ENCODE measurements at regions not wholly inside any gene's neighbourhood (a gene's known extent, or its start where the extent isn't known, plus 50 kb on each side); places are given as distances from the start of the nearest gene placed in this dataset.

DNA sequence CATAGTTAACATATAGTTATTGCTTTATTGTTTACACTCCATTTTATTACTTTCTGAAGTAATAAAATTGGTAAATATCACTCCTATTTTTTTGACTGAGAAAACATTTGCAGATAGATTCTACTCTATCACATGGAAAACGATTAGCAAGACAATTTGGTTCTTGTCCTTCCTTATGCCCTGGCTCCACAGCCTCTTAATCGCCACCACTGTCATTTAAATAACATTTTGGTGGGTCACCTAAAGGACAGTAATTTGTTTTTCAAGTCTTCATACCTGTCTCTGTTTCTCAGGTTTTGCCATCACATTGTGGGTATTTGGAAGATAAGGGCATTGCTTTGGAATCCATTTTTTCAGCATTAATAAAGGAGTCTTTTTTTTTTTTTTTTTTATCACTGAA is 521.5 kb upstream of the IRAK1BP1 start:
- ChIA-PET POLR2A (no interaction called here), CTCF (no interaction called here)
- no CpG with 5 or more reads among the region's 2 CpGs for WGBS (ENCODE audit: insufficient coverage)
- no peak overlapping the region for H3K27ac ChIP-seq (ENCODE audit: insufficient read depth in 1 of 2, low read depth in 1 of 2, low read length in 2 of 2, poor library complexity in 1 of 2, severe bottlenecking in 2 of 2)
- no peak overlapping the region for H3K4me3 ChIP-seq (ENCODE audit: control insufficient read depth in 1 of 7, extremely low read depth in 1 of 7, insufficient read depth in 4 of 7, low read depth in 2 of 7, low read length in 6 of 7)
- no peak for DNase-seq
- no peaks in the 10 kb centered on the region for H3K9me3 ChIP-seq (ENCODE audit: control extremely low read depth in 1 of 5, control insufficient read depth in 4 of 5, insufficient read depth in 2 of 5, low read depth in 1 of 5, low read length in 4 of 5)
- no peaks in the 10 kb centered on the region for H3K27me3 ChIP-seq (replicated peaks in 2 of 5; ENCODE audit: control insufficient read depth in 4 of 5, insufficient read depth in 5 of 5, low read length in 4 of 5)
- H3K4me1 ChIP-seq (ENCODE audit: control extremely low read depth in 1 of 4, control insufficient read depth in 4 of 4, insufficient read depth in 4 of 4, low read length in 3 of 4): no peaks in the 10 kb centered on the region
- H3K36me3 ChIP-seq (ENCODE audit: control insufficient read depth in 4 of 4, insufficient read depth in 4 of 4, low read length in 3 of 4): no peaks in the 10 kb centered on the region

DNA sequence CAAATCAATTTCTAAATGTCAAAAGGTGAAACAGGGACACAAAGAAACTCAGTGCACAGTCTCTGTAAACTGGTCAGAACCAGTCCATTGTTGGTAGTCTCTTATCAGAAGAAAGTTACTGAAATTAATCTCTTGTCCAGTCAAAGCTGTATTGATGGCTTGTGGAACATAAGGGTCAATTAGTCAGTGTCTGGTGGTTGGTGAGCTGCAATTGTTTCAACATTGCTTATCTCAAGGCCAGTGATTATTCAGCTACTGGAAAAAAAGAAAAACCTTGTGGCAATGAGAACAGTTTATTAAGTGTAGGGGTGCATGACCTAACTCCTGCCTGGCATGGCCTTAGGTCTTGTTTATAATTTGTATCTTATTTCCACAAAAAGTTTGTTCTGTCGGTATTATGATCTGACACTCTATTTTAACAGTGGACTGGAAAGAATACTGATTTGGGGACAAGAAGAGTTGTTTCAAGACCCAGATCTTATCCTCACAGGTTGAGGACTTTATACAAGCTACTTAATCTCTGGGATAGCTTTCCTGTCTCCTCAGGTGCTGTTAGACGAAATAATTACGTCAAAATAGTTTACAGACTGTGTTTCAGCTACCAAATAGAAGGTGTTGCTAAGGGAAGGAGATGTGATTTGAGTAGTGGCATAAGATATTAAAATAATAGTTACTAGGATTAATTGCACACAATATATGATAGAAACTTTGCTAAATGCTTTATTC is 520.0 kb upstream of the IRAK1BP1 start:
- H3K9me3 ChIP-seq (ENCODE audit: control extremely low read depth in 1 of 5, control insufficient read depth in 4 of 5, insufficient read depth in 2 of 5, low read depth in 1 of 5, low read length in 4 of 5): no peaks in the 10 kb centered on the region
- DNase-seq: no peak
- WGBS (ENCODE audit: insufficient coverage): no CpG with 5 or more reads among the region's 3 CpGs
- ChIA-PET POLR2A (no interaction called here), CTCF (no interaction called here)
- no peak overlapping the region for H3K4me3 ChIP-seq (ENCODE audit: control insufficient read depth in 1 of 7, extremely low read depth in 1 of 7, insufficient read depth in 4 of 7, low read depth in 2 of 7, low read length in 6 of 7)
- no peak overlapping the region for H3K27ac ChIP-seq (ENCODE audit: insufficient read depth in 1 of 2, low read depth in 1 of 2, low read length in 2 of 2, poor library complexity in 1 of 2, severe bottlenecking in 2 of 2)
- no peaks in the 10 kb centered on the region for H3K27me3 ChIP-seq (replicated peaks in 2 of 5; ENCODE audit: control insufficient read depth in 4 of 5, insufficient read depth in 5 of 5, low read length in 4 of 5)
- no peaks in the 10 kb centered on the region for H3K36me3 ChIP-seq (ENCODE audit: control insufficient read depth in 4 of 4, insufficient read depth in 4 of 4, low read length in 3 of 4)
- no peaks in the 10 kb centered on the region for H3K4me1 ChIP-seq (ENCODE audit: control extremely low read depth in 1 of 4, control insufficient read depth in 4 of 4, insufficient read depth in 4 of 4, low read length in 3 of 4)

DNA sequence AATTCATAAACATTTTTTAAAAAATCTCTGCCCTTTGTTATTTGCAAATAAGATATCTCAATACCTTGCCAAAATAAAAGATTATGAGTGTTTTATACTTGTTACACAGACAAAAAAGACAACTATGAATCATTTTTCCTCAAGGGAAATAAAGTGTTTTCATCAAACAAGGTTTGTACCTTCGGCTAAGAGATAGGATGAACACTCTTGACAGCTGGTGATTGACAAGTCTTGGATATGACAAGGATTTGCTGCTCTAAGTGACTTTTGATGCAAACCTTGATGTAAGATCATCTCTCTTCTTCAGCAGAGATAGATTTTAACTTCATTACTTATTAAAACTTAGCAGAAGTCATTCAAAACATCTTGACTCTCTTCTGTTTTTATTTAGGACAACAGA is 514.3 kb upstream of the IRAK1BP1 start:
- ChIA-PET CTCF (no interaction called here), POLR2A (no interaction called here)
- Histone ChIP-seq H3K27me3 (replicated peaks in 2 of 5; ENCODE audit: control insufficient read depth in 4 of 5, insufficient read depth in 5 of 5, low read length in 4 of 5) (no peaks in the 10 kb centered on the region), H3K4me3 (ENCODE audit: control insufficient read depth in 1 of 7, extremely low read depth in 1 of 7, insufficient read depth in 4 of 7, low read depth in 2 of 7, low read length in 6 of 7) (no peak overlapping the region), H3K9me3 (ENCODE audit: control extremely low read depth in 1 of 5, control insufficient read depth in 4 of 5, insufficient read depth in 2 of 5, low read depth in 1 of 5, low read length in 4 of 5) (no peaks in the 10 kb centered on the region), H3K27ac (ENCODE audit: insufficient read depth in 1 of 2, low read depth in 1 of 2, low read length in 2 of 2, poor library complexity in 1 of 2, severe bottlenecking in 2 of 2) (no peak overlapping the region), H3K36me3 (ENCODE audit: control insufficient read depth in 4 of 4, insufficient read depth in 4 of 4, low read length in 3 of 4) (no peaks in the 10 kb centered on the region), H3K4me1 (ENCODE audit: control extremely low read depth in 1 of 4, control insufficient read depth in 4 of 4, insufficient read depth in 4 of 4, low read length in 3 of 4) (no peaks in the 10 kb centered on the region)
- WGBS (ENCODE audit: insufficient coverage): no CpG with 5 or more reads among the region's 1 CpG
- DNase-seq: no peak

DNA sequence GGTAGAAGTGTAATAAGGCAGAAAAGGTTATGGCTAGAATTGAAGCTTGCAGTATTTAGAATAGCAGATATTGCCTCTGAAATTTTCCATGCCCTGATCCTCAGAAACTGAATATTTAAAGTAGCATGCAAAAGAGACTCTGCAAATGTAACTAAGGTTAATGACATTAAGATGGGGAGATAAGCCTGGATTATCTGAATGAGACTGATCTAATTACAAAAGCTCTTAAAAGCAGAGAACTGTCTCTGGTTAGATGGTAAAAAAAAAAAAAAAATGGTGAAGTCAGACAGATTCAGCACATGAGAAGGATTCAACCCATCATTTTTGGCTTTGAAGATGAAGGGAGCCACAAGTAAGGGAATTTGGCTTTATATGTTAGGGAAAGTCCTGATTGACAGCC is 503.7 kb upstream of the IRAK1BP1 start:
- H3K4me1 ChIP-seq (ENCODE audit: control extremely low read depth in 1 of 4, control insufficient read depth in 4 of 4, insufficient read depth in 4 of 4, low read length in 3 of 4): no peaks in the 10 kb centered on the region
- H3K27ac ChIP-seq (ENCODE audit: insufficient read depth in 1 of 2, low read depth in 1 of 2, low read length in 2 of 2, poor library complexity in 1 of 2, severe bottlenecking in 2 of 2): no peak overlapping the region
- no peaks in the 10 kb centered on the region for H3K36me3 ChIP-seq (ENCODE audit: control insufficient read depth in 4 of 4, insufficient read depth in 4 of 4, low read length in 3 of 4)
- POLR2A ChIA-PET: no interaction called here
- no peak overlapping the region for H3K4me3 ChIP-seq (ENCODE audit: control insufficient read depth in 1 of 7, extremely low read depth in 1 of 7, insufficient read depth in 4 of 7, low read depth in 2 of 7, low read length in 6 of 7)
- no peaks in the 10 kb centered on the region for H3K27me3 ChIP-seq (replicated peaks in 2 of 5; ENCODE audit: control insufficient read depth in 4 of 5, insufficient read depth in 5 of 5, low read length in 4 of 5)
- CTCF ChIA-PET: no interaction called here
- peaks cover 0 to 1% (median 0%) of the 10 kb centered on the region in 5 experiments for H3K9me3 ChIP-seq (ENCODE audit: control extremely low read depth in 1 of 5, control insufficient read depth in 4 of 5, insufficient read depth in 2 of 5, low read depth in 1 of 5, low read length in 4 of 5)
- DNase-seq: no peak

DNA sequence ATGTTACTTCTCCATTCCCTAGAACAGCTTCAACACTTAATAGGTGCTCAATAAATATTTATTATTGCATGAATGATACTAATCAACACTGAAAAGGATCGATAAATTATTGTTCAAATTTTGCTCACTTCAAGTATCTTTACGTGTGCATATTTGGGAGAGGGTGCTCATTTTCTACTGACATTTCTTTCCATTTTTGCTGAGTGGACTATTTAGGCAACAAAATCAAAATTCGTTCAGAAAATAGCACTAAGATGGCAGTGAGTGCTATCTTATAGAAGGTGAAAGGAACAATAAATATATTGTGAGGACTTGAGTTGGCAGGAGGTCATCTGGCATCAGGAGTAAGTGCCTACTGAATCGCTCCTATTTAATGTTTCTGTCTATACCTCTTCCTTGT is 501.9 kb upstream of the IRAK1BP1 start:
- DNase-seq: no peak
- Histone ChIP-seq H3K27ac (ENCODE audit: insufficient read depth in 1 of 2, low read depth in 1 of 2, low read length in 2 of 2, poor library complexity in 1 of 2, severe bottlenecking in 2 of 2) (no peak overlapping the region), H3K9me3 (ENCODE audit: control extremely low read depth in 1 of 5, control insufficient read depth in 4 of 5, insufficient read depth in 2 of 5, low read depth in 1 of 5, low read length in 4 of 5) (peaks cover 0 to 1% (median 0%) of the 10 kb centered on the region in 5 experiments), H3K4me1 (ENCODE audit: control extremely low read depth in 1 of 4, control insufficient read depth in 4 of 4, insufficient read depth in 4 of 4, low read length in 3 of 4) (no peaks in the 10 kb centered on the region), H3K4me3 (ENCODE audit: control insufficient read depth in 1 of 7, extremely low read depth in 1 of 7, insufficient read depth in 4 of 7, low read depth in 2 of 7, low read length in 6 of 7) (no peak overlapping the region), H3K36me3 (ENCODE audit: control insufficient read depth in 4 of 4, insufficient read depth in 4 of 4, low read length in 3 of 4) (no peaks in the 10 kb centered on the region), H3K27me3 (replicated peaks in 2 of 5; ENCODE audit: control insufficient read depth in 4 of 5, insufficient read depth in 5 of 5, low read length in 4 of 5) (no peaks in the 10 kb centered on the region)
- WGBS (ENCODE audit: insufficient coverage): 100% methylated on average over 2 of the region's 4 CpGs
- POLR2A ChIA-PET: no interaction called here
- CTCF ChIA-PET: no interaction called here

DNA sequence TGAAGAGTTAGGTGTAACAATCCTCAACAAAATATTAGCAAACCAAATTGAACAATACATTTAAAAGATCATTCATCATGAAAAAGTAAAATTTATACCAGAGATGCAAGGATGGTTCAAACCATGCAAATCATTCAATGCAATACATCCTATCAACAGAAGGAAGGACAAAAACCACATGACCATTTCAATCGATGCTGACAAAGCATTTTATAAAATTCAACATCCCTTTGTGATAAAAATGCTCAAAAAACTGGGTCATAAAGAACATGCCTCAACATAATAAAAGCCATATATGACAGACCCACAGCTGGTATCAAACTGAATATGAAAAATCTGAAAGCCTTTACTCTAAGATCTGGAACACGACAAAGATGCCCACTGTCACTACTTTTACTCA is 490.3 kb upstream of the IRAK1BP1 start:
- H3K27me3 ChIP-seq (replicated peaks in 2 of 5; ENCODE audit: control insufficient read depth in 4 of 5, insufficient read depth in 5 of 5, low read length in 4 of 5): no peaks in the 10 kb centered on the region
- peaks cover 0 to 2% (median 0%) of the 10 kb centered on the region in 5 experiments for H3K9me3 ChIP-seq (ENCODE audit: control extremely low read depth in 1 of 5, control insufficient read depth in 4 of 5, insufficient read depth in 2 of 5, low read depth in 1 of 5, low read length in 4 of 5)
- no peak for DNase-seq
- CTCF ChIA-PET: no interaction called here
- H3K27ac ChIP-seq (ENCODE audit: insufficient read depth in 1 of 2, low read depth in 1 of 2, low read length in 2 of 2, poor library complexity in 1 of 2, severe bottlenecking in 2 of 2): no peak overlapping the region
- H3K36me3 ChIP-seq (ENCODE audit: control insufficient read depth in 4 of 4, insufficient read depth in 4 of 4, low read length in 3 of 4): no peaks in the 10 kb centered on the region
- POLR2A ChIA-PET: no interaction called here
- WGBS (ENCODE audit: insufficient coverage): 100% methylated on average over 1 of the region's 2 CpGs
- no peak overlapping the region for H3K4me3 ChIP-seq (ENCODE audit: control insufficient read depth in 1 of 7, extremely low read depth in 1 of 7, insufficient read depth in 4 of 7, low read depth in 2 of 7, low read length in 6 of 7)
- no peaks in the 10 kb centered on the region for H3K4me1 ChIP-seq (ENCODE audit: control extremely low read depth in 1 of 4, control insufficient read depth in 4 of 4, insufficient read depth in 4 of 4, low read length in 3 of 4)

DNA sequence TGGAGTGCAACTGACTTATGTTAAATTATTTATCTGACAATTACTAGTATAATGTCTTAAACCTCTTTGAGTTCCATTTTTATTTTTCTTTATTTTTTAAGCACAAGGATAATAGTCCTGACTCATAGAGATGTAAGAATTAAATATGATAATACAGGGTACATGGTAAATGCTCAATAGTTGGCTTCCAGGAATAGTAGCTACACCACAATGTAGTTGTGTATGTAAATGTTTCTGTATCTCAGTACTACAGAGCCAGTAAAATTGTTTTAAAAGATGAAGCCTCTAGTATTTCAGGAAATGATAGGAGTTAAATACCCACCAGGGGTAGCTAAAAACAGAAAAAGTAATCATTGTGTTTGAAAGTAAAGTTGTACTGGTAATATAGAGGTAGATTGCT is 487.4 kb upstream of the IRAK1BP1 start:
- no peaks in the 10 kb centered on the region for H3K27me3 ChIP-seq (replicated peaks in 2 of 5; ENCODE audit: control insufficient read depth in 4 of 5, insufficient read depth in 5 of 5, low read length in 4 of 5)
- DNase-seq: no peak
- ChIA-PET POLR2A (no interaction called here), CTCF (no interaction called here)
- no peaks in the 10 kb centered on the region for H3K4me1 ChIP-seq (ENCODE audit: control extremely low read depth in 1 of 4, control insufficient read depth in 4 of 4, insufficient read depth in 4 of 4, low read length in 3 of 4)
- H3K4me3 ChIP-seq (ENCODE audit: control insufficient read depth in 1 of 7, extremely low read depth in 1 of 7, insufficient read depth in 4 of 7, low read depth in 2 of 7, low read length in 6 of 7): no peak overlapping the region
- no peak overlapping the region for H3K27ac ChIP-seq (ENCODE audit: insufficient read depth in 1 of 2, low read depth in 1 of 2, low read length in 2 of 2, poor library complexity in 1 of 2, severe bottlenecking in 2 of 2)
- H3K9me3 ChIP-seq (ENCODE audit: control extremely low read depth in 1 of 5, control insufficient read depth in 4 of 5, insufficient read depth in 2 of 5, low read depth in 1 of 5, low read length in 4 of 5): no peaks in the 10 kb centered on the region
- no peaks in the 10 kb centered on the region for H3K36me3 ChIP-seq (ENCODE audit: control insufficient read depth in 4 of 4, insufficient read depth in 4 of 4, low read length in 3 of 4)

Measured in common myeloid progenitor, CD34-positive (primary cell).